Panc1 (cell line): ENCODE measurements at regions not wholly inside any gene's neighbourhood (a gene's known extent, or its start where the extent isn't known, plus 50 kb on each side); places are given as distances from the start of the nearest gene placed in this dataset.

Source experiments
- TF ChIP-seq, protein P1 (sequence below): fragments of 450-650 bp; IDR thresholded peaks from 2 replicates; pipeline ENCODE4 v1.5.1; 2017; ENCODE audit warnings: mild to moderate bottlenecking
- TF ChIP-seq, protein P2 (sequence below), 2 experiments: IDR thresholded peaks; 2 replicates each; pipeline ENCODE4 v1.6.1; 2011 to 2012; ENCODE audit warnings: low read depth in 2 of 2, control low read depth in 1 of 2, low read length in 1 of 2, mild to moderate bottlenecking in 1 of 2, moderate library complexity in 1 of 2; ENCODE audit not compliant: insufficient read depth in 1 of 2

DNA sequence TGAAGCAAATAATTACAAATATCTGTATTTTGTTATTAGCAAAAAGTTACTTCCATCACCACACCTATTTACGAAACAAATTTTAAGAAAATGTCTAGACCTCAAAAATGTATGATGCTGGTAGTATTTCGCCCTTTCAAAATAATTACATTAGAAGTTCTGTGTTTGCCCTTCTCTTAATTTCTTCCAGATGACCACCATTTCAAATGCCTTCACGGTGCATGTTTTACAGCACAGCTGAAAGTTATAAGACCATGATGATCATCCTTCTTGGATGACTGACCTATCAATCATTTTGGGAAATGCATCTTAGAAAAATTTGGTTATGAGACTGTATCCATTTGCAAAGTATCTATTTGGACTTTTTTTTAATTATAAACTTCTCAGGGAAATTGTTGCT lies 390.8 kb downstream of the SLITRK6 start:
- TF ChIP-seq, protein P1, sequence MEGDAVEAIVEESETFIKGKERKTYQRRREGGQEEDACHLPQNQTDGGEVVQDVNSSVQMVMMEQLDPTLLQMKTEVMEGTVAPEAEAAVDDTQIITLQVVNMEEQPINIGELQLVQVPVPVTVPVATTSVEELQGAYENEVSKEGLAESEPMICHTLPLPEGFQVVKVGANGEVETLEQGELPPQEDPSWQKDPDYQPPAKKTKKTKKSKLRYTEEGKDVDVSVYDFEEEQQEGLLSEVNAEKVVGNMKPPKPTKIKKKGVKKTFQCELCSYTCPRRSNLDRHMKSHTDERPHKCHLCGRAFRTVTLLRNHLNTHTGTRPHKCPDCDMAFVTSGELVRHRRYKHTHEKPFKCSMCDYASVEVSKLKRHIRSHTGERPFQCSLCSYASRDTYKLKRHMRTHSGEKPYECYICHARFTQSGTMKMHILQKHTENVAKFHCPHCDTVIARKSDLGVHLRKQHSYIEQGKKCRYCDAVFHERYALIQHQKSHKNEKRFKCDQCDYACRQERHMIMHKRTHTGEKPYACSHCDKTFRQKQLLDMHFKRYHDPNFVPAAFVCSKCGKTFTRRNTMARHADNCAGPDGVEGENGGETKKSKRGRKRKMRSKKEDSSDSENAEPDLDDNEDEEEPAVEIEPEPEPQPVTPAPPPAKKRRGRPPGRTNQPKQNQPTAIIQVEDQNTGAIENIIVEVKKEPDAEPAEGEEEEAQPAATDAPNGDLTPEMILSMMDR, result no peak
- TF ChIP-seq, protein P2, sequence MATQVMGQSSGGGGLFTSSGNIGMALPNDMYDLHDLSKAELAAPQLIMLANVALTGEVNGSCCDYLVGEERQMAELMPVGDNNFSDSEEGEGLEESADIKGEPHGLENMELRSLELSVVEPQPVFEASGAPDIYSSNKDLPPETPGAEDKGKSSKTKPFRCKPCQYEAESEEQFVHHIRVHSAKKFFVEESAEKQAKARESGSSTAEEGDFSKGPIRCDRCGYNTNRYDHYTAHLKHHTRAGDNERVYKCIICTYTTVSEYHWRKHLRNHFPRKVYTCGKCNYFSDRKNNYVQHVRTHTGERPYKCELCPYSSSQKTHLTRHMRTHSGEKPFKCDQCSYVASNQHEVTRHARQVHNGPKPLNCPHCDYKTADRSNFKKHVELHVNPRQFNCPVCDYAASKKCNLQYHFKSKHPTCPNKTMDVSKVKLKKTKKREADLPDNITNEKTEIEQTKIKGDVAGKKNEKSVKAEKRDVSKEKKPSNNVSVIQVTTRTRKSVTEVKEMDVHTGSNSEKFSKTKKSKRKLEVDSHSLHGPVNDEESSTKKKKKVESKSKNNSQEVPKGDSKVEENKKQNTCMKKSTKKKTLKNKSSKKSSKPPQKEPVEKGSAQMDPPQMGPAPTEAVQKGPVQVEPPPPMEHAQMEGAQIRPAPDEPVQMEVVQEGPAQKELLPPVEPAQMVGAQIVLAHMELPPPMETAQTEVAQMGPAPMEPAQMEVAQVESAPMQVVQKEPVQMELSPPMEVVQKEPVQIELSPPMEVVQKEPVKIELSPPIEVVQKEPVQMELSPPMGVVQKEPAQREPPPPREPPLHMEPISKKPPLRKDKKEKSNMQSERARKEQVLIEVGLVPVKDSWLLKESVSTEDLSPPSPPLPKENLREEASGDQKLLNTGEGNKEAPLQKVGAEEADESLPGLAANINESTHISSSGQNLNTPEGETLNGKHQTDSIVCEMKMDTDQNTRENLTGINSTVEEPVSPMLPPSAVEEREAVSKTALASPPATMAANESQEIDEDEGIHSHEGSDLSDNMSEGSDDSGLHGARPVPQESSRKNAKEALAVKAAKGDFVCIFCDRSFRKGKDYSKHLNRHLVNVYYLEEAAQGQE (IDR thresholded peaks at IDR 0.05; ENCODE audit: insufficient read depth in 1 of 2, low read depth in 2 of 2, low read length in 1 of 2), result no peak
